Activated CD4-positive, alpha-beta memory T cell treated with anti-CD3 and anti-CD28 coated beads, Interleukin-2, amount 10 ng/mL, durations not matched to agents 7 days and 5 days (primary cell): ENCODE measurements at regions not wholly inside any gene's neighbourhood (a gene's known extent, or its start where the extent isn't known, plus 50 kb on each side); places are given as distances from the start of the nearest gene placed in this dataset.

Experiments
- CTCF ChIA-PET: fragments of 350-600 bp; sonication (Branson Sonifier 250); formaldehyde crosslinking; loops from one replicate; lab custom pipeline; 2021; ENCODE audit warnings: antibody characterized with exemption, inconsistent platforms; lab: Charles Lee
- POLR2A ChIA-PET: fragments of 350-600 bp; sonication (Branson Sonifier 250); formaldehyde crosslinking; loops from one replicate; lab custom pipeline; 2021; ENCODE audit warnings: antibody characterized with exemption; lab: Charles Lee
- DNase-seq: peaks from one replicate; pipeline ENCODE4 v3.0.0-alpha.2; 2020
- H3K27ac Mint-ChIP-seq: one replicate; pipeline ENCODE4 v1.8.0; 2021; ENCODE audit warnings: mild to moderate bottlenecking, mixed read lengths
- H3K27me3 Mint-ChIP-seq: one replicate; pipeline ENCODE4 v1.8.0; 2021; ENCODE audit warnings: mixed read lengths
- H3K36me3 Mint-ChIP-seq: one replicate; pipeline ENCODE4 v1.8.0; 2021; ENCODE audit warnings: low read depth, mixed read lengths
- H3K4me1 Mint-ChIP-seq: one replicate; pipeline ENCODE4 v1.8.0; 2021; ENCODE audit warnings: mixed read lengths
- H3K4me3 Mint-ChIP-seq: one replicate; pipeline ENCODE4 v1.8.0; 2021; ENCODE audit warnings: mild to moderate bottlenecking, mixed read lengths
- H3K9me3 Mint-ChIP-seq: one replicate; pipeline ENCODE4 v1.8.0; 2021; ENCODE audit warnings: mixed read lengths

GRCh38 chr5:124591583-124591982 lies 154.9 kb downstream of the ZNF608 start:
- Mint-ChIP-seq H3K36me3 (no peaks in the 10 kb centered on the region), H3K27me3 (peaks cover under 1% of the 10 kb centered on the region), H3K4me1 (no peaks in the 10 kb centered on the region), H3K4me3 (no peak overlapping the region), H3K27ac (no peak overlapping the region), H3K9me3 (no peaks in the 10 kb centered on the region)
- CTCF ChIA-PET, result no interaction called here
- no peak for DNase-seq
- POLR2A ChIA-PET, result no interaction called here

DNA sequence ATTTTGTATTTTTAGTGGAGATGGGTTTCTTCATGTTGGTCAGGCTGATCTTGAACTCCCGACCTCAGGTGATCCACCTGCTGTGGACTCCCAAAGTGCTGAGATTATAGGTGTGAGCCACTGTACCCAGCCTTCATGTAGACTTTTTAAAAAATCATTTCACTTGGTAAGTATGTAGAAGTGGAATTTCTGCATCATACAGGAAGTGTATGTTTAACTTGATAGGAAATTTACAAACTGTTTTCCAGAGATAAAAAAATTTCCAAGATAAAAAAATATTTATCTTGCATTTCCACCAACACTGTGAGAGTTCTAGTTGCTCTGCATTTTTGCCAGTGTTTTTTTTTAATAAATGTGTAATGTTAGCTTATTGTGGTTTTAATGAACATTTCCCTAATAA lies 155.8 kb downstream of the ZNF608 start:
- Mint-ChIP-seq H3K27me3 (peaks cover 3% of the 10 kb centered on the region), H3K9me3 (no peaks in the 10 kb centered on the region), H3K36me3 (no peaks in the 10 kb centered on the region), H3K4me1 (no peaks in the 10 kb centered on the region), H3K27ac (no peak overlapping the region), H3K4me3 (no peak overlapping the region)
- ChIA-PET CTCF (no interaction called here), POLR2A (no interaction called here)
- no peak for DNase-seq

DNA sequence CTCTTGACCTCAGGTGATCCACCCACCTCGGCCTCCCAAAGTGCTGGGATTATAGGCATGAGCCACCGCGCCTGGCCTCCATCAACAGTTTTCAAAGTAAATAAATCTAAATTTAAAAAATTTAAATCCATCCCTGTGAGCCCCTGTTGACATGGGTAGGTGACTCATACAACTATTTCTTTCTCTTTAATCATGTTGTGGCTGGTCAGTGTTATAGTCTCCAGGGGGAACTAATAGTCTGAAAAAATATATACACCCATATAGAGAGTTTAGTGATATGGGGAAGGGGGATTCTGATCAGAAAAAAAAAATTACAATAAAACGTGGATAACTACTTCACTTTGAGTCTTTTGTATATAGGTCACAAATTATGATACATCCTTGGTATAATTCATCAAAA lies 159.2 kb downstream of the ZNF608 start:
- CTCF ChIA-PET, result no interaction called here
- no peak for DNase-seq
- Mint-ChIP-seq H3K9me3 (peaks cover 2% of the 10 kb centered on the region), H3K27ac (no peak overlapping the region), H3K4me1 (peaks cover 17% of the 10 kb centered on the region), H3K27me3 (peaks cover 3% of the 10 kb centered on the region), H3K36me3 (no peaks in the 10 kb centered on the region), H3K4me3 (no peak overlapping the region)
- POLR2A ChIA-PET, result no interaction called here

DNA sequence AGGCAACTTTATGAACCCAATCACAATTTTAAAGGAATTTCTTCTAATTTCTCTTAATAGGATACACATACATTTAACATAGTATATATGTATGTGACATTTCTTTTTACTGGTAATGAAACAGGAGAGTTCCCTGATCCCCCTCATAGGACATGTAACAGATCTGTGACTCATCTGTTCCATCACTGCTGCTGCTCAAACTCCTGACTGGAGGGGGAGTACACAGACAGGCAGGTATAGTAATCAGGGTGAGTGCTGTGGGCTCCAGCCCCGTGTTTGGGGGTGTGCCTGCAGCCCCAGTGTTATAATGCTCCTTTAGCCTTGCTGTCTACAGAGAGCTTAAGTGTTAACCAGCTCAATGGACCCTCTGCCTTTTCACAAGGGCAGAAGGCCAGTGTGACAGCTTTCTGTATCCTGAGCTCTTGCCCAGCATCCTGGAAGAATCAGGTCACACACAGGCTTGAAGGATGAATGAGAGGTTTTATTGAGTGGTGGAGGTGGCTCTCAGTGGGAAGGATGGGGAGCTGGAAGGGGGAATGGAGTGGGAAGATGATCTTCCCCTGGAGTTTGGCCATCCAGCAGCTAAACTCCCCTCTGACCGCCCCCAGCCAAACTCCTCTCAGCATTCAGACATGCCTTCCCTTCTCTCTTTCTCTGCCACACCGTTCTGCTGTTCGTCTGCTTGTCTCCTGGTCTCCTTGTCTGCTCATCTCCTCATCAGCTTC lies 161.3 kb downstream of the ZNF608 start:
- ChIA-PET POLR2A (no interaction called here), CTCF (no interaction called here)
- peaks cover 3% of the 10 kb centered on the region for H3K27me3 Mint-ChIP-seq
- H3K4me1 Mint-ChIP-seq, result peaks cover 17% of the 10 kb centered on the region
- no peak overlapping the region for H3K4me3 Mint-ChIP-seq
- peaks cover 2% of the 10 kb centered on the region for H3K9me3 Mint-ChIP-seq
- no peaks in the 10 kb centered on the region for H3K36me3 Mint-ChIP-seq
- H3K27ac Mint-ChIP-seq, result no peak overlapping the region
- DNase-seq, result no peak

GRCh38 chr5:124583469-124584350 lies 162.7 kb downstream of the ZNF608 start:
- ChIA-PET CTCF (no interaction called here), POLR2A (no interaction called here)
- Mint-ChIP-seq H3K4me3 (no peak overlapping the region), H3K27me3 (peaks cover 3% of the 10 kb centered on the region), H3K9me3 (peaks cover 2% of the 10 kb centered on the region), H3K4me1 (peaks cover 17% of the 10 kb centered on the region), H3K36me3 (no peaks in the 10 kb centered on the region), H3K27ac (peak overlapping the region; percentile 65)
- peak; percentile 34 for DNase-seq

DNA sequence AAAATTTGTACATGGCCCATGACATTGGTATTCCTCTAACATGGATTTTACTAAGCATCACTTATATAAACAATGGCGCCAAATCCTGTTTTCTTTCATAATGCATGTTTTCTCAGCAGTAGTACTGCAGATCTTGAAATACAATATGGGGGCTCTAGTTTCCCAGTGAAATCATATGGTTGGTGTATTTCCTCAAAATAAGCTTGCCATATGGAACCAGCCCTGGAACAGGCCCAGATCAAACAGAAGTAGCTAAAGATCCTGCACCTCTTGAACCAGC lies 163.9 kb downstream of the ZNF608 start:
- peaks cover 2% of the 10 kb centered on the region for H3K9me3 Mint-ChIP-seq
- peaks cover 17% of the 10 kb centered on the region for H3K4me1 Mint-ChIP-seq
- H3K36me3 Mint-ChIP-seq, result no peaks in the 10 kb centered on the region
- ChIA-PET CTCF (no interaction called here), POLR2A (no interaction called here)
- H3K27ac Mint-ChIP-seq, result no peak overlapping the region
- no peak overlapping the region for H3K4me3 Mint-ChIP-seq
- no peak for DNase-seq
- H3K27me3 Mint-ChIP-seq, result peaks cover 5% of the 10 kb centered on the region

DNA sequence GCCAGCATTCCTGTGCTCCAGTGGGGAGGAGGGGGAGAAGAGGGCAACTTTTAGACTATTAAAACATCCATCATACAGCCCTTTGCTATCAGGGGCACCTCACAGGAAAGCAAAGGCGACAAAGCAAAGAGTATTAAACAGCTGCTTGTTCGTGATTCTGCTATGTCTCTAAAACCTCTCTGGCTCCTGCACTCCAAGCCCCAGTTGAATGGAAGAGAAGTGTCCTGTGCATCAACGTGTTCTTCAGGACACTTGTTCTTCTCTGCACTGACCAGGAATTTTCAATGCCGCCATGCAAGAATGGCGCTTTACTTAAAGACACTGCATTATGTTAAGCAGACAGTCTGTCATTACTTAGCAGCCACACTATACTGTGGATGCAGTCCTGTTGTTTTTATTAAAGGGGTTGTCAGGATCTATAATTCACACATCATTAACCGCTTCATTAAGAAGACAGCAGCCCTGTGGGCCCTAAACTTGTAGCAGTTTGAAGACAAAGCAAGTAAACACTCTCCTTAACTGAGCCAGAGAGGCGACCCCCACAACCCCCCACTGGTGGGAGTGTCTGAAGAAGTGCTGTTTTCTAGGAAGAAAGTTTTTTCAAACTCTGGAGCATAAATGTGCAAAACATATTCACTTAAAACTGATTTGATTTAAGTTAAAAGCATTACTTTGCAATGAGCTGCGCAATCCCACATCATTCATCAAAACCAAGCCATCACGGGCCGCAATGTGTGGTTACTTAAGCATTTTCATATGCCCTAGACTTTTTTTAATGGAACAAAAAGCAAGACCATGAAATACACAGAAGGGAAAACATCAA lies 164.5 kb downstream of the ZNF608 start:
- no peak overlapping the region for H3K27ac Mint-ChIP-seq
- H3K4me3 Mint-ChIP-seq, result no peak overlapping the region
- ChIA-PET CTCF (no interaction called here), POLR2A (no interaction called here)
- no peak for DNase-seq
- no peaks in the 10 kb centered on the region for H3K36me3 Mint-ChIP-seq
- peaks cover 5% of the 10 kb centered on the region for H3K27me3 Mint-ChIP-seq
- peaks cover 2% of the 10 kb centered on the region for H3K9me3 Mint-ChIP-seq
- H3K4me1 Mint-ChIP-seq, result peaks cover 17% of the 10 kb centered on the region

DNA sequence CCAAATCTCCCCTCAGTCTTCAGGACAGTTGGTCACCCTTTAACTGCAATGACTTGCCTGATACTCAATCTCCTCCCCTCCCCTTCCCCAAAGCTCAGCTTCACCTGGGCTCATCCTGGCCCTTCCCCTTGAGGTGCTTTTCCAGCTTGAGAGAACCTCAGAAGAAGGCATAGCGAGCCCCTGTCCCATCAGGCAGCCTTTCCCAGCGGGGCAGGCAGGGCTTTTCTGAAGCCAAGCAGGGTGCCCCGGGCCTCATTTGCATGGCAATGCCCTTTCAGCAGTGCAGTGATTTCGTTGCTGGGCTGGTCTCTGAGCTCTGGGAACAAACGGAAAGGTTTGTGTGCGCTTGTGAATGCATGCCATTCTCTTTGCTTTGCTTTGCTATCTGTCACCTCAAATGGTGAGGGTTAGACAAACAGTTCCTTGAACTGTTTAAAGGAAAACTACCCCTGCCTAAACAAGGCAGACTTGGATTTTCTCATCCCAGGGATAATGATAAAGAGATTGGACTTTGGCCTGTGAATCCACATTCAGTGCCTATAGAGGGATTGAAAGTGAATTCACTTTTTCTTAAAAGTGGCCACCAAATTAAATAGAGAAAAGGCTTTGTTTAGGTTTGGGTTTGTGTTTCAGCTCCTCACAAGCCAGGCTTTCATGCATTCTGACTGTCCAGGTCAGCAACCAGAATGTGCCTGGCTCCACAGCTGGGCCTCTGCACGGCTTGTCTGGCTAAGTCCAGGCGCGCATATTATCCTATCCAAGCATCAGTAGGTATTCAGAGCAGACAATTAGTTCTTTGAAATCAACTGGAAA lies 165.3 kb downstream of the ZNF608 start:
- DNase-seq, result no peak
- Mint-ChIP-seq H3K4me3 (no peak overlapping the region), H3K36me3 (no peaks in the 10 kb centered on the region), H3K9me3 (peaks cover 2% of the 10 kb centered on the region), H3K4me1 (peaks cover 17% of the 10 kb centered on the region), H3K27ac (no peak overlapping the region), H3K27me3 (peaks cover 2% of the 10 kb centered on the region)
- POLR2A ChIA-PET, result no interaction called here
- CTCF ChIA-PET, result interaction anchor here (0.5 kb wide), 1 partner anchor 1296 kb away, joined by 3 read pairs; no protein-coding TSS in a partner anchor

- no peaks in the 10 kb centered on the region for H3K36me3 Mint-ChIP-seq
- H3K4me1 Mint-ChIP-seq, result peaks cover 17% of the 10 kb centered on the region
- H3K9me3 Mint-ChIP-seq, result peaks cover 2% of the 10 kb centered on the region
- H3K4me3 Mint-ChIP-seq, result no peak overlapping the region
- ChIA-PET CTCF (interaction anchor here (0.5 kb wide), 1 partner anchor 1295 kb away, joined by 3 read pairs; no protein-coding TSS in a partner anchor), POLR2A (no interaction called here)
- no peak for DNase-seq
- H3K27me3 Mint-ChIP-seq, result peaks cover 2% of the 10 kb centered on the region
- no peak overlapping the region for H3K27ac Mint-ChIP-seq
These were observed 165.9 kb downstream of the ZNF608 start for GRCh38 chr5:124580512-124580911.

- no peaks in the 10 kb centered on the region for H3K4me1 Mint-ChIP-seq
- no peaks in the 10 kb centered on the region for H3K36me3 Mint-ChIP-seq
- no peak for DNase-seq
- H3K27me3 Mint-ChIP-seq, result peaks cover 2% of the 10 kb centered on the region
- H3K4me3 Mint-ChIP-seq, result no peak overlapping the region
- POLR2A ChIA-PET, result no interaction called here
- H3K27ac Mint-ChIP-seq, result no peak overlapping the region
- CTCF ChIA-PET, result no interaction called here
- no peaks in the 10 kb centered on the region for H3K9me3 Mint-ChIP-seq
These were observed 169.5 kb downstream of the ZNF608 start for GRCh38 chr5:124576848-124577409.

GRCh38 chr5:124575725-124576124 lies 170.7 kb downstream of the ZNF608 start:
- Mint-ChIP-seq H3K9me3 (no peaks in the 10 kb centered on the region), H3K36me3 (no peaks in the 10 kb centered on the region), H3K27ac (no peak overlapping the region), H3K27me3 (peaks cover 2% of the 10 kb centered on the region), H3K4me1 (no peaks in the 10 kb centered on the region), H3K4me3 (no peak overlapping the region)
- no peak for DNase-seq
- ChIA-PET POLR2A (no interaction called here), CTCF (no interaction called here)
